Caco-2 (cell line): ENCODE measurements at regions not wholly inside any gene's neighbourhood (a gene's known extent, or its start where the extent isn't known, plus 50 kb on each side); places are given as distances from the start of the nearest gene placed in this dataset.

Experiments
- BruUV-seq: library from RNA; stranded (reverse); fragments of 400-500 nt; replicated peaks from 2 replicates; lab custom pipeline; 2021; lab: Mats Ljungman, UMichigan
- CTCF ChIA-PET: fragments of 300-600 bp; sonication (Branson Sonifier 250); formaldehyde crosslinking; loops from one replicate; lab custom pipeline; 2022; ENCODE audit warnings: antibody characterized with exemption; lab: Charles Lee
- POLR2A ChIA-PET: fragments of 300-600 bp; sonication (Branson Sonifier 250); formaldehyde crosslinking; loops from one replicate; lab custom pipeline; 2022; ENCODE audit warnings: antibody characterized with exemption; lab: Charles Lee
- DNase-seq, 2 experiments: peaks; one replicate each; pipeline versions ENCODE4 v3.0.0 to v3.0.0-alpha.2; 2020 to 2022
- H3K27me3 ChIP-seq: replicated peaks from 2 replicates; pipeline ENCODE4 v1.6.0; 2011; ENCODE audit warnings: low read length; ENCODE audit not compliant: control insufficient read depth, insufficient read depth
- H3K36me3 ChIP-seq: 2 replicates; pipeline ENCODE4 v1.5.1; 2011; ENCODE audit warnings: low read length; ENCODE audit not compliant: control insufficient read depth, insufficient read depth
- H3K4me1 ChIP-seq: fragments of 250-450 bp; sonication (Bioruptor Pico); 2 replicates; pipeline ENCODE4 v1.5.1; 2020; ENCODE audit warnings: mild to moderate bottlenecking
- H3K4me3 ChIP-seq: 2 replicates; pipeline ENCODE4 v1.5.1; 2011; ENCODE audit warnings: low read depth, mild to moderate bottlenecking, control low read depth, low read length
- H3K9me3 ChIP-seq: fragments of 250-450 bp; sonication (Bioruptor Pico); 2 replicates; pipeline ENCODE4 v1.5.1; 2020; ENCODE audit warnings: mild to moderate bottlenecking, moderate library complexity
- H3K27ac Mint-ChIP-seq: one replicate; pipeline ENCODE4 v1.8.0; 2022; ENCODE audit warnings: mixed read lengths; ENCODE audit not compliant: unreplicated experiment
- H3K27me3 Mint-ChIP-seq: one replicate; pipeline ENCODE4 v1.8.0; 2022; ENCODE audit warnings: mixed read lengths; ENCODE audit not compliant: insufficient read depth, unreplicated experiment
- H3K36me3 Mint-ChIP-seq: one replicate; pipeline ENCODE4 v1.8.0; 2022; ENCODE audit warnings: mild to moderate bottlenecking, mixed read lengths; ENCODE audit not compliant: insufficient read depth, unreplicated experiment
- H3K4me1 Mint-ChIP-seq: one replicate; pipeline ENCODE4 v1.8.0; 2022; ENCODE audit warnings: low read depth, mixed read lengths; ENCODE audit not compliant: unreplicated experiment
- H3K4me3 Mint-ChIP-seq: one replicate; pipeline ENCODE4 v1.8.0; 2022; ENCODE audit warnings: mild to moderate bottlenecking, moderate library complexity, mixed read lengths; ENCODE audit not compliant: unreplicated experiment
- H3K9me3 Mint-ChIP-seq: one replicate; pipeline ENCODE4 v1.8.0; 2022; ENCODE audit warnings: mixed read lengths; ENCODE audit not compliant: unreplicated experiment
- intact Hi-C: fragments of 100-400 bp; cut with micrococcal nuclease; formaldehyde crosslinking; loops from one replicate; pipeline ENCODE4 v1.10.0; 2022; ENCODE audit not compliant: unreplicated experiment
- TF ChIP-seq, protein P1 (sequence below), 2 experiments: fragments of 200-600 bp in 1 of 2; IDR thresholded peaks; 1 replicate in 1 of 2; 2 replicates in 1 of 2; pipeline versions ENCODE4 v1.5.1 to v1.8.0; 2011 to 2022; ENCODE audit warnings: antibody characterized with exemption in 1 of 2, control low read depth in 1 of 2, inconsistent platforms in 1 of 2, low read depth in 1 of 2, low read length in 1 of 2, mild to moderate bottlenecking in 1 of 2, moderate library complexity in 1 of 2; ENCODE audit not compliant: insufficient read depth in 1 of 2, severe bottlenecking in 1 of 2, unreplicated experiment in 1 of 2

DNA sequence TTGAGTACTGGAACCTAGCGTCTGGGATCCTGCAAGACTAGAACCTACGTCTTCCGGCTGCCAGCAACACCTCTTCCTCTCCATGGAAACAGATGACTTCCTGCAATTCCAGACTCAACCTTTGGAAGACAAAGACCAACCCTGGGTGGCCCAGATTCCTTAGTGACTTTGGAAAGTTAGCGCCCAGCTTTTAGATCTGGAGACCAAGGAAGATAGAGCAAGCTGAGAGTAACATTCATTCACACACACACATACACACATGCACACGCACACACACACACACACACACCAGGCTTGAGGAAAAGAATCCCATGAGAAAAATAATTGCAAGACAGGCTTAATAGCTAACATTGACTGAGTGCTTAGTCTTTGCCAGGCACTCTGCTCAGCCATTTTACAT, 788.9 kb downstream of the UQCRFS1 start:
- H3K4me1 Mint-ChIP-seq = no peaks in the 10 kb centered on the region
- DNase-seq = no peak
- no peaks in the 10 kb centered on the region for H3K36me3 ChIP-seq
- no TSS peak for BruUV-seq
- ChIA-PET CTCF (no interaction called here), POLR2A (no interaction called here)
- H3K9me3 Mint-ChIP-seq = peaks cover 7% of the 10 kb centered on the region
- H3K4me3 ChIP-seq = no peak overlapping the region
- H3K9me3 ChIP-seq = no peaks in the 10 kb centered on the region
- no peaks in the 10 kb centered on the region for H3K27me3 Mint-ChIP-seq
- H3K27me3 ChIP-seq = no peaks in the 10 kb centered on the region
- intact Hi-C loops = no loop called here
- no peak overlapping the region for H3K27ac Mint-ChIP-seq
- TF ChIP-seq, protein P1, sequence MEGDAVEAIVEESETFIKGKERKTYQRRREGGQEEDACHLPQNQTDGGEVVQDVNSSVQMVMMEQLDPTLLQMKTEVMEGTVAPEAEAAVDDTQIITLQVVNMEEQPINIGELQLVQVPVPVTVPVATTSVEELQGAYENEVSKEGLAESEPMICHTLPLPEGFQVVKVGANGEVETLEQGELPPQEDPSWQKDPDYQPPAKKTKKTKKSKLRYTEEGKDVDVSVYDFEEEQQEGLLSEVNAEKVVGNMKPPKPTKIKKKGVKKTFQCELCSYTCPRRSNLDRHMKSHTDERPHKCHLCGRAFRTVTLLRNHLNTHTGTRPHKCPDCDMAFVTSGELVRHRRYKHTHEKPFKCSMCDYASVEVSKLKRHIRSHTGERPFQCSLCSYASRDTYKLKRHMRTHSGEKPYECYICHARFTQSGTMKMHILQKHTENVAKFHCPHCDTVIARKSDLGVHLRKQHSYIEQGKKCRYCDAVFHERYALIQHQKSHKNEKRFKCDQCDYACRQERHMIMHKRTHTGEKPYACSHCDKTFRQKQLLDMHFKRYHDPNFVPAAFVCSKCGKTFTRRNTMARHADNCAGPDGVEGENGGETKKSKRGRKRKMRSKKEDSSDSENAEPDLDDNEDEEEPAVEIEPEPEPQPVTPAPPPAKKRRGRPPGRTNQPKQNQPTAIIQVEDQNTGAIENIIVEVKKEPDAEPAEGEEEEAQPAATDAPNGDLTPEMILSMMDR (IDR thresholded peaks at IDR 0.05; ENCODE audit: insufficient read depth in 1 of 2, low read depth in 1 of 2, low read length in 1 of 2, severe bottlenecking in 1 of 2, unreplicated experiment in 1 of 2) = no peak
- H3K36me3 Mint-ChIP-seq = no peaks in the 10 kb centered on the region
- no peaks in the 10 kb centered on the region for H3K4me1 ChIP-seq
- H3K4me3 Mint-ChIP-seq = no peak overlapping the region

DNA sequence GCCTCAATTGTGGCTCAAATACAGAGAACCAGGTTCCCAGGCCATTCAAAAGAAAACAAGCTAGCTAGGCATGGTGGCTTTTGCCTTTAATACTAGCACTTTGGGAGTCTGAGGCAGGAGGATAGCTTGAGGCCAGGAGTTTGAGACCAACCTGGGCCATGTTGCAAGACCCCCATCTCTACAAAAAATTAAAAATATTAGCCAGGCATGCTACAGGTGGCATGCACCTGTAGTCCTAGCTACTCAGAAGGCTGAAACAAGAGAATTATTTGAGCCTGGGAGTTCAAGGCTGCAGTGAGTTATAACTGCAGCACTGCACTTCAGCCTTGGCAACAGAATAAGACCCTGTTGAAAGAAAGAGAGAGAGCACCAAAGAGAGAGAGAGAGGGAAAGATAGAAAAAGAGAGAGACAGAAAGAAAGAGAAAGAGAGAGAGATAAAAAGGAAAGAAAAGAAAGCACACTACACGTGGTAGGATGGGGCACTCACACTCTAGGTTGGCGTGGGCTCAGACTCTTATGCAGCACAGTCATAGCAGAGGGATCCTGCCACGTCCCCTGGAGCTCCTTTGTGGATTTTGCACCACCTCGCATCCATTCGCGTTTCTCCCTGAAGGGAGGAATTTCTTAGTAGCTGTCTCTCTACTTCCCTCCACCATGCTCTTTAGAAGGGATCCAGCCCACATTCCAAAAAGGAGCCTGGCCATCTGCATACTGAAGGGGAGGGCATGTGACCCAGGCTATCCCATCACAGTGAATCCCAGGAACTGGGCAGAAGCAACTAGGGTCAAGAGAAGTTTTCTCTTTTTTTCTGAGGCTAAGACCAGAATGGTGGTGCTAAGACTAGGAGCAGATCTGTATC, 789.9 kb downstream of the UQCRFS1 start:
- intact Hi-C loops = no loop called here
- H3K4me1 ChIP-seq = no peaks in the 10 kb centered on the region
- DNase-seq = no peak
- H3K4me3 ChIP-seq = no peak overlapping the region
- no peaks in the 10 kb centered on the region for H3K27me3 ChIP-seq
- ChIA-PET POLR2A (no interaction called here), CTCF (no interaction called here)
- Mint-ChIP-seq H3K9me3 (peaks cover 7% of the 10 kb centered on the region), H3K27ac (no peak overlapping the region), H3K27me3 (no peaks in the 10 kb centered on the region), H3K36me3 (no peaks in the 10 kb centered on the region), H3K4me1 (no peaks in the 10 kb centered on the region), H3K4me3 (no peak overlapping the region)
- TF ChIP-seq, protein P1 (IDR thresholded peaks at IDR 0.05; ENCODE audit: insufficient read depth in 1 of 2, low read depth in 1 of 2, low read length in 1 of 2, severe bottlenecking in 1 of 2, unreplicated experiment in 1 of 2) = no peak
- no TSS peak for BruUV-seq
- no peaks in the 10 kb centered on the region for H3K9me3 ChIP-seq
- H3K36me3 ChIP-seq = no peaks in the 10 kb centered on the region

DNA sequence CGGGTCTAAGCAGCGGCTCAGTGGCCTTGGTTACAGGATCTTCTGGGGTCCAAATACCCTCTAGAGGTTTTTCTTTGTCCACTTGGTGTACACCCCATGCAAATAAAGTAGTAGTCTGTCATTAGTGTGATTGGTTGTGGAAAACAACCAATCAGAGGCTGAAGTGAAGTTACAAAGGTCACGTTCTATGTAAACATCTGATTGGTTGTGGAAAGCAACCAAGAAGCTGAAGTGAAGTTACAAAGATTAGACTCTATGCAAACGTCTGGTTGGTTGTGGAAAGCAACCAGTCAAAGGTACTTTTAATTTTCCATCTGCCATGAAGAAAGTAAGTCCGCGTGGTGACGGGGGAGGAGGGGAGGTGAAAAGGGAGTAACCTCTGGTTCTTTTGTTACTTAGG, 790.9 kb downstream of the UQCRFS1 start:
- POLR2A ChIA-PET = no interaction called here
- Histone ChIP-seq H3K4me3 (no peak overlapping the region), H3K9me3 (no peaks in the 10 kb centered on the region), H3K36me3 (no peaks in the 10 kb centered on the region), H3K27me3 (no peaks in the 10 kb centered on the region), H3K4me1 (no peaks in the 10 kb centered on the region)
- Mint-ChIP-seq H3K27ac (no peak overlapping the region), H3K27me3 (no peaks in the 10 kb centered on the region), H3K4me1 (no peaks in the 10 kb centered on the region), H3K4me3 (no peak overlapping the region), H3K9me3 (peaks cover 7% of the 10 kb centered on the region), H3K36me3 (no peaks in the 10 kb centered on the region)
- intact Hi-C loops = no loop called here
- no peak for DNase-seq
- CTCF ChIA-PET = no interaction called here
- TF ChIP-seq, protein P1 (IDR thresholded peaks at IDR 0.05; ENCODE audit: insufficient read depth in 1 of 2, low read depth in 1 of 2, low read length in 1 of 2, severe bottlenecking in 1 of 2, unreplicated experiment in 1 of 2) = no peak
- BruUV-seq = no TSS peak
